HG03342 (cell line): ENCODE measurements at regions not wholly inside any gene's neighbourhood (a gene's known extent, or its start where the extent isn't known, plus 50 kb on each side); places are given as distances from the start of the nearest gene placed in this dataset.

Experiments used
- ATAC-seq: cut with Tn5 transposase; IDR thresholded peaks from one replicate; pipeline ENCODE4 v1.9.1; 2021; ENCODE audit warnings: mild to moderate bottlenecking, moderate library complexity; ENCODE audit not compliant: unreplicated experiment

- no peak for ATAC-seq
Observed at GRCh38 chr15:77688693-77689092, 56.0 kb upstream of the LINGO1 start.

GRCh38 chr15:77688266-77688665 is 55.6 kb upstream of the LINGO1 start:
- no peak for ATAC-seq

GRCh38 chr15:77685082-77685815 is 52.5 kb upstream of the LINGO1 start:
- ATAC-seq: no peak

GRCh38 chr15:77684341-77685081 is 51.8 kb upstream of the LINGO1 start:
- no peak for ATAC-seq

GRCh38 chr15:77682564-77682963 is 49.9 kb upstream of the LINGO1 start:
- no peak for ATAC-seq
